HCT116 (cell line): ENCODE measurements at regions not wholly inside any gene's neighbourhood (a gene's known extent, or its start where the extent isn't known, plus 50 kb on each side); places are given as distances from the start of the nearest gene placed in this dataset.

Experiments used
- EZH2phosphoT487 ChIP-seq: fragments of 200-600 bp; IDR thresholded peaks from 2 replicates; pipeline ENCODE4 v1.6.1; 2018; ENCODE audit warnings: antibody characterized with exemption, borderline replicate concordance
- POLR2A ChIP-seq: IDR thresholded peaks from 2 replicates; pipeline ENCODE4 v1.7.0; 2011; ENCODE audit warnings: borderline replicate concordance; ENCODE audit not compliant: insufficient read depth, insufficient read length; ENCODE audit errors: extremely low read depth
- POLR2AphosphoS5 ChIP-seq: IDR thresholded peaks from 2 replicates; pipeline ENCODE4 v1.6.1; 2011; ENCODE audit warnings: mild to moderate bottlenecking, low read depth, low read length, moderate library complexity
- RAD21 ChIP-seq: IDR thresholded peaks from 2 replicates; pipeline ENCODE4 v1.6.1; 2012; ENCODE audit warnings: low read depth, mild to moderate bottlenecking
- SRF ChIP-seq: IDR thresholded peaks from 2 replicates; pipeline ENCODE4 v1.6.1; 2012; ENCODE audit warnings: low read depth
- TCF7L2 ChIP-seq: IDR thresholded peaks from 2 replicates; pipeline ENCODE4 v1.7.0; 2011; ENCODE audit warnings: borderline replicate concordance, inconsistent platforms; ENCODE audit not compliant: insufficient read depth, insufficient read length; ENCODE audit errors: extremely low read depth
- ZNF274 ChIP-seq: fragments of 200-500 bp; sonication (Bioruptor generic); IDR thresholded peaks from 2 replicates; pipeline ENCODE4 v1.6.1; 2014; ENCODE audit warnings: mild to moderate bottlenecking, low read depth, low read length, inconsistent platforms
- TF ChIP-seq, protein P1 (sequence below): IDR thresholded peaks from 2 replicates; pipeline ENCODE4 v1.6.1; 2012
- TF ChIP-seq, protein P2 (sequence below), 3 experiments: fragments of 200-600 bp in 1 of 3; sonication (generic) in 1 of 3; IDR thresholded peaks in 2 of 3; conservative IDR thresholded peaks in 1 of 3; 2 replicates each; pipeline ENCODE4 v1.5.1; 2012 to 2017; ENCODE audit warnings: low read depth in 2 of 3, low read length in 2 of 3, antibody characterized with exemption in 1 of 3, borderline replicate concordance in 1 of 3, control low read depth in 1 of 3, mild to moderate bottlenecking in 1 of 3, mixed read lengths in 1 of 3, mixed run types in 1 of 3, moderate library complexity in 1 of 3; ENCODE audit not compliant: insufficient read depth in 1 of 3
- TF ChIP-seq, protein P3 (sequence below): IDR thresholded peaks from 2 replicates; pipeline ENCODE4 v1.6.1; 2012

DNA sequence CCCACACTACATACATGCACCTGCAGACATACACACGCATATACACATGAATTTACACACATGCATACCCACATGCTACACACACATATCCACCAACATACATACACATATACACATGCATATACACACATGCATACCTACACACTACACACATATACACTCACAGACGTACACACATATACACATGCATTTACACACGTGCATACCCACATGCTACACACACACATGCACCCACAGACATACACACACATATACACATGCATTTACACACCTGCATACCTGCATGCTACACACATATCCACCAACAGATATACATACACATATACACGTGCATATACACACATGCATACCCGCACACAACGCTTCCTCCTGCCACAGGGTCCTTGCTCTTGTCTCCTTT lies 61.2 kb upstream of the SLC25A33 start:
- TF ChIP-seq, protein P1, sequence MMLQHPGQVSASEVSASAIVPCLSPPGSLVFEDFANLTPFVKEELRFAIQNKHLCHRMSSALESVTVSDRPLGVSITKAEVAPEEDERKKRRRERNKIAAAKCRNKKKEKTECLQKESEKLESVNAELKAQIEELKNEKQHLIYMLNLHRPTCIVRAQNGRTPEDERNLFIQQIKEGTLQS: no peak
- no peak for TF ChIP-seq TCF7L2
- TF ChIP-seq POLR2AphosphoS5: no peak
- no peak for TF ChIP-seq EZH2phosphoT487
- TF ChIP-seq, protein P2, sequence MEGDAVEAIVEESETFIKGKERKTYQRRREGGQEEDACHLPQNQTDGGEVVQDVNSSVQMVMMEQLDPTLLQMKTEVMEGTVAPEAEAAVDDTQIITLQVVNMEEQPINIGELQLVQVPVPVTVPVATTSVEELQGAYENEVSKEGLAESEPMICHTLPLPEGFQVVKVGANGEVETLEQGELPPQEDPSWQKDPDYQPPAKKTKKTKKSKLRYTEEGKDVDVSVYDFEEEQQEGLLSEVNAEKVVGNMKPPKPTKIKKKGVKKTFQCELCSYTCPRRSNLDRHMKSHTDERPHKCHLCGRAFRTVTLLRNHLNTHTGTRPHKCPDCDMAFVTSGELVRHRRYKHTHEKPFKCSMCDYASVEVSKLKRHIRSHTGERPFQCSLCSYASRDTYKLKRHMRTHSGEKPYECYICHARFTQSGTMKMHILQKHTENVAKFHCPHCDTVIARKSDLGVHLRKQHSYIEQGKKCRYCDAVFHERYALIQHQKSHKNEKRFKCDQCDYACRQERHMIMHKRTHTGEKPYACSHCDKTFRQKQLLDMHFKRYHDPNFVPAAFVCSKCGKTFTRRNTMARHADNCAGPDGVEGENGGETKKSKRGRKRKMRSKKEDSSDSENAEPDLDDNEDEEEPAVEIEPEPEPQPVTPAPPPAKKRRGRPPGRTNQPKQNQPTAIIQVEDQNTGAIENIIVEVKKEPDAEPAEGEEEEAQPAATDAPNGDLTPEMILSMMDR (IDR thresholded peaks at IDR 0.05 in 2 of 3, conservative IDR thresholded peaks at IDR 0.05 in 1 of 3; ENCODE audit: borderline replicate concordance in 1 of 3, insufficient read depth in 1 of 3, low read depth in 2 of 3, low read length in 2 of 3): no peak
- TF ChIP-seq ZNF274: no peak
- TF ChIP-seq SRF: no peak
- TF ChIP-seq, protein P3, sequence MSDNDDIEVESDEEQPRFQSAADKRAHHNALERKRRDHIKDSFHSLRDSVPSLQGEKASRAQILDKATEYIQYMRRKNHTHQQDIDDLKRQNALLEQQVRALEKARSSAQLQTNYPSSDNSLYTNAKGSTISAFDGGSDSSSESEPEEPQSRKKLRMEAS: no peak
- no peak for TF ChIP-seq POLR2A
- no peak for TF ChIP-seq RAD21
